PC-3 (cell line): ENCODE measurements at regions not wholly inside any gene's neighbourhood (a gene's known extent, or its start where the extent isn't known, plus 50 kb on each side); places are given as distances from the start of the nearest gene placed in this dataset.

Source experiments
- ATAC-seq: fragments of 200-7000 bp; cut with Tn5 transposase; 2 replicates; pipeline ENCODE4 v1.9.1; 2020; ENCODE audit warnings: mild to moderate bottlenecking, moderate library complexity
- BruUV-seq: library from RNA; stranded (reverse); fragments of 400-500 nt; replicated peaks from 2 replicates; lab custom pipeline; 2021; lab: Mats Ljungman, UMichigan
- CTCF ChIA-PET: fragments of 300-600 bp; sonication (Branson Sonifier 250); formaldehyde crosslinking; loops from one replicate; lab custom pipeline; 2022; ENCODE audit warnings: antibody characterized with exemption; lab: Charles Lee
- POLR2A ChIA-PET: fragments of 300-600 bp; sonication (Branson Sonifier 250); formaldehyde crosslinking; loops from one replicate; lab custom pipeline; 2022; ENCODE audit warnings: antibody characterized with exemption; ENCODE audit not compliant: unreplicated experiment; lab: Charles Lee
- DNase-seq: peaks from one replicate; pipeline ENCODE4 v3.0.0-alpha.2; 2015
- H2AFZ ChIP-seq: fragments of 300-600 bp; sonication (generic); 2 replicates; pipeline ENCODE4 v1.6.0; 2016; ENCODE audit warnings: antibody characterized with exemption, low read length
- H3F3A ChIP-seq: fragments of 300-600 bp; sonication (generic); one replicate; pipeline ENCODE4 v1.6.0; 2017; ENCODE audit warnings: antibody characterized with exemption, low read length, control low read depth, mild to moderate bottlenecking; ENCODE audit not compliant: unreplicated experiment
- H3K27ac ChIP-seq: fragments of 300-600 bp; sonication (generic); 2 replicates; pipeline ENCODE4 v1.5.1; 2016; ENCODE audit warnings: mild to moderate bottlenecking, low read length
- H3K27me3 ChIP-seq: fragments of 300-600 bp; sonication (generic); 2 replicates; pipeline ENCODE4 v1.6.1; 2016; ENCODE audit warnings: low read length, mixed read lengths
- H3K36me3 ChIP-seq: fragments of 300-600 bp; sonication (generic); 2 replicates; pipeline ENCODE4 v1.6.1; 2016; ENCODE audit warnings: low read depth, mixed run types, low read length, mixed read lengths
- H3K4me1 ChIP-seq: fragments of 300-600 bp; sonication (generic); 2 replicates; pipeline ENCODE4 v1.5.1; 2016; ENCODE audit warnings: low read length; ENCODE audit not compliant: insufficient read depth
- H3K4me2 ChIP-seq: fragments of 300-600 bp; sonication (generic); 2 replicates; pipeline ENCODE4 v1.6.0; 2016; ENCODE audit warnings: low read length
- H3K4me3 ChIP-seq: fragments of 300-600 bp; sonication (generic); 2 replicates; pipeline ENCODE4 v1.5.1; 2016; ENCODE audit warnings: mild to moderate bottlenecking, low read length, mixed read lengths
- H3K79me2 ChIP-seq: fragments of 300-600 bp; sonication (generic); 2 replicates; pipeline ENCODE4 v1.6.1; 2017; ENCODE audit warnings: low read length, mixed read lengths
- H3K9ac ChIP-seq: fragments of 300-600 bp; sonication (generic); 2 replicates; pipeline ENCODE4 v1.6.0; 2016; ENCODE audit warnings: mild to moderate bottlenecking, low read length
- H3K9me2 ChIP-seq: fragments of 300-600 bp; sonication (generic); replicated peaks from 2 replicates; pipeline ENCODE4 v1.6.1; 2016; ENCODE audit warnings: mixed run types, low read length, mixed read lengths
- H3K9me3 ChIP-seq: fragments of 300-600 bp; sonication (generic); 2 replicates; pipeline ENCODE4 v1.6.1; 2016; ENCODE audit warnings: low read length, mixed read lengths
- H4K20me1 ChIP-seq: fragments of 300-600 bp; sonication (generic); 2 replicates; pipeline ENCODE4 v1.6.1; 2016; ENCODE audit warnings: low read length, mixed read lengths
- EZH2 ChIP-seq: fragments of 300-600 bp; sonication (generic); IDR thresholded peaks from one replicate; pipeline ENCODE4 v1.6.1; 2017; ENCODE audit warnings: antibody characterized with exemption, mild to moderate bottlenecking, low read length; ENCODE audit not compliant: unreplicated experiment
- EZH2phosphoT487 ChIP-seq: fragments of 300-600 bp; sonication (generic); IDR thresholded peaks from 2 replicates; pipeline ENCODE4 v1.6.1; 2018; ENCODE audit warnings: mild to moderate bottlenecking, antibody characterized with exemption, low read length, borderline replicate concordance
- intact Hi-C: fragments of 100-400 bp; cut with micrococcal nuclease; formaldehyde crosslinking; loops from 2 replicates; pipeline ENCODE4 v1.9.0; 2023
- TF ChIP-seq, protein P1 (sequence below): fragments of 300-600 bp; sonication (generic); conservative IDR thresholded peaks from 2 replicates; pipeline ENCODE4 v1.5.1; 2017; ENCODE audit warnings: antibody characterized with exemption, low read depth, mild to moderate bottlenecking, low read length

DNA sequence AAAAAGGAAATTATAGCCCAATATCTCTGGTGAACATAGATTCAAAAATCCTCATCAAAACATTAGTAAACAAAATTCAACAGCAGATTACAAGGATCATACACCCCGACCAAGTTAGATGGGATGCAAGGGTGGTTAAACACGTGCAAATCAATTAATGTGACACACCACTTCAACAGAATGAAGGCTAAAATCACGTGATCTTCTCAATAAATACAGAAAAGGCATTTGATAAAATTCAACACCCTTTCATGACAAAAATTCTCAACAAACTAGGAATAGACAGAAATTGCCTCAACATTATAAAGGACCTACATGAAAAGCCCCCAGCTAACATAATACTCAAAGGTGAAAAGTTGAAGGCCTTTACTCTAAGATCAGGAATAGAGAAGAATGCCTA, 590.8 kb upstream of the FZD8 start:
- Histone ChIP-seq H3K4me1 (no peaks in the 10 kb centered on the region), H3K27me3 (no peaks in the 10 kb centered on the region), H3F3A (no peaks in the 10 kb centered on the region), H3K79me2 (no peaks in the 10 kb centered on the region), H3K9me3 (peaks cover 4% of the 10 kb centered on the region; the same call in 1 of the 2 replicates), H3K36me3 (no peaks in the 10 kb centered on the region), H3K9ac (no peak overlapping the region), H3K9me2 (no peaks in the 10 kb centered on the region; the same call in 1 of the 2 replicates), H3K4me3 (no peak overlapping the region), H3K4me2 (no peak overlapping the region), H3K27ac (no peak overlapping the region), H4K20me1 (no peaks in the 10 kb centered on the region), H2AFZ (no peak overlapping the region)
- POLR2A ChIA-PET, result no interaction called here
- no TSS peak for BruUV-seq
- intact Hi-C loops, result no loop called here
- TF ChIP-seq, protein P1, sequence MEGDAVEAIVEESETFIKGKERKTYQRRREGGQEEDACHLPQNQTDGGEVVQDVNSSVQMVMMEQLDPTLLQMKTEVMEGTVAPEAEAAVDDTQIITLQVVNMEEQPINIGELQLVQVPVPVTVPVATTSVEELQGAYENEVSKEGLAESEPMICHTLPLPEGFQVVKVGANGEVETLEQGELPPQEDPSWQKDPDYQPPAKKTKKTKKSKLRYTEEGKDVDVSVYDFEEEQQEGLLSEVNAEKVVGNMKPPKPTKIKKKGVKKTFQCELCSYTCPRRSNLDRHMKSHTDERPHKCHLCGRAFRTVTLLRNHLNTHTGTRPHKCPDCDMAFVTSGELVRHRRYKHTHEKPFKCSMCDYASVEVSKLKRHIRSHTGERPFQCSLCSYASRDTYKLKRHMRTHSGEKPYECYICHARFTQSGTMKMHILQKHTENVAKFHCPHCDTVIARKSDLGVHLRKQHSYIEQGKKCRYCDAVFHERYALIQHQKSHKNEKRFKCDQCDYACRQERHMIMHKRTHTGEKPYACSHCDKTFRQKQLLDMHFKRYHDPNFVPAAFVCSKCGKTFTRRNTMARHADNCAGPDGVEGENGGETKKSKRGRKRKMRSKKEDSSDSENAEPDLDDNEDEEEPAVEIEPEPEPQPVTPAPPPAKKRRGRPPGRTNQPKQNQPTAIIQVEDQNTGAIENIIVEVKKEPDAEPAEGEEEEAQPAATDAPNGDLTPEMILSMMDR, result no peak
- no peak for TF ChIP-seq EZH2phosphoT487
- TF ChIP-seq EZH2, result no peak
- CTCF ChIA-PET, result no interaction called here
- ATAC-seq (no peak), DNase-seq (no peak)

DNA sequence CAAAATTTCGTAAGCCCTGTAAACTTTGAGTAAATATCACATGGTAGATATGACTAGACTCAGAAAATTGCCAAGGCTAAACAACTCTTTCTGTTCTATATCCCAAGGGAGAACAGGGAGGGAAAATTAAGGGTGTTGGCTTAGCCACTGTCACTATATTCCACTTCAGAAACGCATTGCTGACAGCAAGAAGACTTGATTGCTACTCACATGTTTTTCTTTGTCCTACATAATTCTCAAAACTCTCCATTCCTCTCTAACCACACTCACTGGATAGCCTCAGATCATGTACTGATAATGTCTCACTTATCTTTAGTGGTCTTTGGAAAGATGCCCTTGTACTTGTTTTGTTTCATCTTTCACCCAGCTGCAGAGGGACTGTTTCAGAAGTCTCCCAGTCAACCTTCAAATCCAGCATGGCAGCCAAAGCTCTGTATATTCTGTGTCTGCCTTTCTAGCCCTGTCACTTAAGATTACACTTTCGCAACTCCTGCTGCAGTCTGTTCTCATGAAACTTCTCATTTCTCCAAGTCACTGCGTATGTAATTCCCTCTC, 582.4 kb upstream of the FZD8 start:
- no TSS peak for BruUV-seq
- POLR2A ChIA-PET, result no interaction called here

DNA sequence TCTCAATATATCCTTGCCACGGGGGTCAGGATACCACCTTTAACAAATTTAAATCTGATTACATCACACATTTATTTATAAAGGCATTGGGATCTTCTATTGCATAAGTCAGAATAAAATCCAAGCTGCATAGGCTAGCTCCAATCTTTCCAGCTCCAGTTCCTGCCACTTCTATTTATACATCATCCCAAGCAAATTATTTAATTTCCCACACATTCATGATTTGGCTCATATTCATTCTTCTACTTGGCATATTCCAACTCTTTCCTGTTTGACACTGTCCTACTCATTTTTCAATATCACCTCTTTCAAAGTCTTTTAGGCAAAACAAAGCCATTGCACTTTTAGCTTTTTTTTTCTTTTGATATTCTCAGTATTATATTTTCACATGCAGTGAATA, 579.0 kb upstream of the FZD8 start:
- Histone ChIP-seq H3K4me1 (no peaks in the 10 kb centered on the region), H3F3A (no peaks in the 10 kb centered on the region), H3K79me2 (no peaks in the 10 kb centered on the region), H3K36me3 (no peaks in the 10 kb centered on the region), H3K4me3 (no peak overlapping the region), H2AFZ (peak overlapping the region; percentile 1; the same call in 1 of the 2 replicates), H3K4me2 (no peak overlapping the region), H3K9me2 (0 out of 2 replicates have a peak, but pooled peaks cover 3% of the 10 kb centered on the region), H3K9me3 (no peaks in the 10 kb centered on the region), H4K20me1 (no peaks in the 10 kb centered on the region), H3K9ac (no peak overlapping the region), H3K27ac (no peak overlapping the region), H3K27me3 (no peaks in the 10 kb centered on the region)
- BruUV-seq, result no TSS peak
- ATAC-seq (no peak), DNase-seq (no peak)
- CTCF ChIA-PET, result interaction anchor here (0.6 kb wide), 1 partner anchor 194 kb away, joined by 3 read pairs; no protein-coding TSS in a partner anchor
- TF ChIP-seq, protein P1, result no peak
- no peak for TF ChIP-seq EZH2
- no peak for TF ChIP-seq EZH2phosphoT487
- intact Hi-C loops, result no loop called here
- POLR2A ChIA-PET, result interaction anchor here (0.6 kb wide), 2 partner anchors 450 to 1694 kb away, joined by 3 to 4 read pairs; no protein-coding TSS in a partner anchor

More for the DNA sequence above, 582.4 kb upstream of the FZD8 start:
- Histone ChIP-seq H3K27ac (no peak overlapping the region), H3K79me2 (no peaks in the 10 kb centered on the region), H2AFZ (no peak overlapping the region), H3K9ac (no peak overlapping the region), H3K27me3 (no peaks in the 10 kb centered on the region), H3K36me3 (no peaks in the 10 kb centered on the region), H3K4me2 (no peak overlapping the region), H3F3A (no peaks in the 10 kb centered on the region), H3K4me3 (no peak overlapping the region), H3K4me1 (no peaks in the 10 kb centered on the region), H3K9me3 (no peaks in the 10 kb centered on the region), H3K9me2 (peaks cover 3% of the 10 kb centered on the region; the same call in 1 of the 2 replicates), H4K20me1 (no peaks in the 10 kb centered on the region)
- intact Hi-C loops, result no loop called here
- TF ChIP-seq EZH2phosphoT487 (no peak), EZH2 (no peak)
- TF ChIP-seq, protein P1, result no peak
- ATAC-seq, result peak; percentile 37; the same call in 1 of the 2 replicates
- CTCF ChIA-PET, result no interaction called here
- DNase-seq, result peak; percentile 43
